ENCODE measurements at regions not wholly inside any gene's neighbourhood (a gene's known extent, or its start where the extent isn't known, plus 50 kb on each side); places are given as distances from the start of the nearest gene placed in this dataset.

GRCh38 chr10:114771749-114772148 lies 49.8 kb upstream of the FHIP2A start:
- DNase-seq: no peak
